OCI-LY3 (cell line): ENCODE measurements at regions not wholly inside any gene's neighbourhood (a gene's known extent, or its start where the extent isn't known, plus 50 kb on each side); places are given as distances from the start of the nearest gene placed in this dataset.

Experiments used
- H2AFZ ChIP-seq: fragments of 200-600, 300-600 bp; shearing (Covaris generic); 2 replicates; pipeline ENCODE4 v1.6.0; 2014; ENCODE audit warnings: antibody characterized with exemption, low read depth, low read length
- H3K27ac ChIP-seq: fragments of 200-600, 300-600 bp; sonication (generic); 2 replicates; pipeline ENCODE4 v1.5.1; 2014; ENCODE audit warnings: mild to moderate bottlenecking, low read length, moderate library complexity, mixed read lengths
- H3K27me3 ChIP-seq: fragments of 200-600, 300-600 bp; sonication (generic); 2 replicates; pipeline ENCODE4 v1.6.1; 2014; ENCODE audit warnings: low read depth, low read length, mixed read lengths
- H3K36me3 ChIP-seq: fragments of 200-600, 300-600 bp; sonication (generic); replicated peaks from 2 replicates; pipeline ENCODE3; 2014; ENCODE audit warnings: low read depth, low read length, mixed read lengths
- H3K4me1 ChIP-seq: fragments of 300-600, 200-600 bp; sonication (generic); 2 replicates; pipeline ENCODE4 v1.6.1; 2014; ENCODE audit warnings: low read length, mixed read lengths
- H3K4me2 ChIP-seq: fragments of 200-600, 300-600 bp; sonication (generic); 2 replicates; pipeline ENCODE4 v1.6.1; 2014; ENCODE audit warnings: low read length, mixed read lengths
- H3K4me3 ChIP-seq: fragments of 300-600, 200-600 bp; sonication (generic); 2 replicates; pipeline ENCODE4 v1.5.1; 2014; ENCODE audit warnings: antibody characterized with exemption, mild to moderate bottlenecking, low read length, moderate library complexity
- H3K79me2 ChIP-seq: fragments of 300-600, 200-600 bp; shearing (Covaris generic); 2 replicates; pipeline ENCODE4 v1.6.1; 2014; ENCODE audit warnings: mild to moderate bottlenecking, low read length, mixed read lengths
- H3K9ac ChIP-seq: fragments of 300-600, 200-600 bp; shearing (Covaris generic); 2 replicates; pipeline ENCODE4 v1.6.0; 2014; ENCODE audit warnings: mild to moderate bottlenecking, low read length, moderate library complexity
- H3K9me3 ChIP-seq: fragments of 200-600, 300-600 bp; shearing (Covaris generic); 2 replicates; pipeline ENCODE4 v1.6.1; 2014; ENCODE audit warnings: low read length, mixed read lengths; ENCODE audit not compliant: insufficient read depth
- H4K20me1 ChIP-seq: fragments of 200-600, 300-600 bp; sonication (generic); 2 replicates; pipeline ENCODE4 v1.6.1; 2016; ENCODE audit warnings: low read length, mixed read lengths; ENCODE audit not compliant: insufficient read depth
- CTCF ChIP-seq: fragments of 200-600, 300-600 bp; sonication (generic); IDR thresholded peaks from 2 replicates; pipeline ENCODE4 v1.5.1; 2014; ENCODE audit warnings: antibody characterized with exemption, low read length, low read depth
- EZH2phosphoT487 ChIP-seq: fragments of 200-600 bp; shearing (Covaris generic); IDR thresholded peaks from 2 replicates; pipeline ENCODE4 v1.6.1; 2018; ENCODE audit warnings: antibody characterized with exemption, mixed run types, low read depth

DNA sequence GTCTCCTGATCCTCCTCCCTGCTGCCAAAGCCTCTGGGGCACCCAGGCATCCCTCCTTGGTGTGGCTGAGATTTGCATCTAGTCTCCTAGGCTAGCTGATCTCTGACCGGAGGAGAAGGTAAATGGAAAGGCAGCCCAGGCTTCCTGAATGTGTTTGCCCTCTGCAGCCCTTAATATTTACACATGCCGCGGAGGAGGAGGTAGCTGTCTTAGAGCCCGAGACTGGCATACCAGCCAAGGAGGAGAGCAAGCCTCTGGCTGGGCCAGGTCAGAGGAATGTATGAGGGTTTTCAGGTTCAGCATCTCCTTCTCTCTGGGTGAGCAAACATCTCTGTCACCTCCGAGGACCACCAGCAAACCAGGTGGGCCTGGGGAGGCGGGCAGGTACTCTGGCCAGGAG is 86.0 kb upstream of the GRIK3 start:
- Histone ChIP-seq H3K27ac (no peak overlapping the region), H3K4me2 (no peak overlapping the region), H3K4me3 (no peak overlapping the region), H3K9ac (no peak overlapping the region), H3K4me1 (no peaks in the 10 kb centered on the region), H2AFZ (no peak overlapping the region), H3K9me3 (no peaks in the 10 kb centered on the region), H4K20me1 (no peaks in the 10 kb centered on the region), H3K36me3 (no peaks in the 10 kb centered on the region), H3K79me2 (no peaks in the 10 kb centered on the region), H3K27me3 (0 out of 2 replicates have a peak, but pooled peaks cover 4% of the 10 kb centered on the region)
- TF ChIP-seq EZH2phosphoT487 (no peak), CTCF (no peak)

DNA sequence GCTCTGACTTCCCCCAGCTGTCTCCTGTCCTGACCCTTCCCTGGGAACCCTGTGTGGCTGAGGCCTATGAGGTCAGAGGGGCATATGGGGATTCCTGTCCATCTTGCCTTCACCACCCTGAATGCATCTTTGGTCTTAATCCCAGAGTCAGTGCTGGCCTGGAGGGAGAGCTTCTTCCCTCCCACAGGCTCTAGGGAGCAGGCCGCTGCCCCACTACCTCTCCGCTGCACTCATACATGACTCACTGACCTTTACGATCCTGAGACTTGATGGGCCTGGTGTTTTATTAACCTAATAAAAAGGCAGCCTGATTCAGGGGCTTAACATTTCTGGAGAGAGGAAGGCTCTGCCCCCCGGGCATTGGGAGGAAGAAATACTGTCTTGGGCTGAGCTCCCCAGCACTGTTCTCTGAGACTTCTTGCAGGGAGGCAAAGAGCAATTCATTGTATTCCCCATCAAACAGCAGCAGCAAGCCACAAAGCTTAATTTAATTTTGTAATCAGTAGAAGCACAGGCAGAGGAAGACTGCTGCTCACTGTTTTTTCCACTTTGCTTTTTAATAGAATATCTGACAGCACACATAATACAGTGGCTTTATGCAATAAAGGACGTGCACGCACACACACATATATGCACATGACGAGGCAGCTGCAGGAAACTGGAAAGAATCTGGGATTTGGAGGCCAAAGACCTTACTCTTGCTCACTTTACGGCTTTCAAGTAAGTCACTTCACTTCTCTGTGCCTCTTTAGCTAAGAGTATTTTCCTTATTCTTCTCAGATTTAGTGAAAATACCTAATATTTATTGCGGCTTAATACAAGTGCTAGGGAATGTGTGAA is 89.2 kb upstream of the GRIK3 start:
- Histone ChIP-seq H3K27ac (no peak overlapping the region), H3K36me3 (no peaks in the 10 kb centered on the region), H3K4me1 (no peaks in the 10 kb centered on the region), H3K9me3 (no peaks in the 10 kb centered on the region), H3K27me3 (peaks cover 5% of the 10 kb centered on the region; the same call in 1 of the 2 replicates), H3K9ac (no peak overlapping the region), H3K79me2 (no peaks in the 10 kb centered on the region), H3K4me3 (no peak overlapping the region), H2AFZ (no peak overlapping the region), H3K4me2 (no peak overlapping the region), H4K20me1 (no peaks in the 10 kb centered on the region)
- TF ChIP-seq CTCF (no peak), EZH2phosphoT487 (no peak)

DNA sequence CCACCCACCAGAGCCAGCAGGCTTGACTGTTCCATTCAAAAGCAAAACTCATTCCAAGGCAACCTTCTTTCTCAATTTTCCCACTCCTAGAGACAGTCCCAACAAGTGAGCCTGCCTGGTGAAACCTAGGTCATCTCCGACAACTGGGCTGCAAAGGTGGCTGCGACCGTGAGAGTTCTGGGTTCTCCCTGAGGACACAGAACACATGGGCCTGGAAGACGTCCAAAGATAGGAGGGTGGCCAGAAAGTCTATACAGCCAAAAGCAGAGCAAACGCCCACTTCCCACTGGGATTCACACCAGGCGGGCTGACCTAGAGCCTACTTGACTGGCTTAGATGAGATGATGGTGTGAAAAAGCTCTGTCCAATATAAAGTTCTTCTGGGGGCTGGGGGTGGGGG is 90.2 kb upstream of the GRIK3 start:
- H3K4me3 ChIP-seq = no peak overlapping the region
- no peak overlapping the region for H3K27ac ChIP-seq
- no peaks in the 10 kb centered on the region for H3K79me2 ChIP-seq
- no peak overlapping the region for H3K9ac ChIP-seq
- no peaks in the 10 kb centered on the region for H3K9me3 ChIP-seq
- H3K36me3 ChIP-seq = no peaks in the 10 kb centered on the region
- H3K27me3 ChIP-seq = peaks cover 5% of the 10 kb centered on the region; the same call in 1 of the 2 replicates
- H3K4me2 ChIP-seq = no peak overlapping the region
- no peaks in the 10 kb centered on the region for H3K4me1 ChIP-seq
- TF ChIP-seq EZH2phosphoT487 = no peak
- TF ChIP-seq CTCF = no peak
- no peaks in the 10 kb centered on the region for H4K20me1 ChIP-seq
- H2AFZ ChIP-seq = no peak overlapping the region

- Histone ChIP-seq H4K20me1 (no peaks in the 10 kb centered on the region), H3K36me3 (no peaks in the 10 kb centered on the region), H3K9ac (no peak overlapping the region), H2AFZ (no peak overlapping the region), H3K4me2 (no peak overlapping the region), H3K79me2 (no peaks in the 10 kb centered on the region), H3K4me1 (no peaks in the 10 kb centered on the region), H3K27ac (no peak overlapping the region), H3K4me3 (no peak overlapping the region), H3K27me3 (peaks cover 6% of the 10 kb centered on the region), H3K9me3 (no peaks in the 10 kb centered on the region)
- TF ChIP-seq EZH2phosphoT487 = no peak
- TF ChIP-seq CTCF = no peak
These were observed 91.0 kb upstream of the GRIK3 start for GRCh38 chr1:37125295-37125694.
